H9 (cell line): ENCODE measurements at regions not wholly inside any gene's neighbourhood (a gene's known extent, or its start where the extent isn't known, plus 50 kb on each side); places are given as distances from the start of the nearest gene placed in this dataset.

Experiments used
- DNase-seq: peaks from one replicate; pipeline ENCODE4 v3.0.0-alpha.2; 2017
- H2AFZ ChIP-seq: one replicate; pipeline ENCODE4 v1.6.1; 2013; ENCODE audit warnings: mild to moderate bottlenecking, low read length, control low read depth, moderate library complexity
- H2AK5ac ChIP-seq: 2 replicates; pipeline ENCODE4 v1.6.1; 2013; ENCODE audit warnings: low read length, control low read depth, mixed read lengths; ENCODE audit not compliant: insufficient read length
- H2BK120ac ChIP-seq: one replicate; pipeline ENCODE4 v1.6.1; 2013; ENCODE audit warnings: low read depth, mild to moderate bottlenecking, low read length, control low read depth, inconsistent platforms; ENCODE audit not compliant: poor library complexity, severe bottlenecking
- H2BK12ac ChIP-seq: 2 replicates; pipeline ENCODE4 v1.6.1; 2013; ENCODE audit warnings: low read length, control low read depth, mixed read lengths, low read depth; ENCODE audit not compliant: insufficient read length
- H2BK15ac ChIP-seq: 2 replicates; pipeline ENCODE4 v1.6.1; 2013; ENCODE audit warnings: low read depth, low read length, control low read depth
- H2BK20ac ChIP-seq: one replicate; pipeline ENCODE4 v1.6.1; 2013; ENCODE audit warnings: low read depth, mild to moderate bottlenecking, low read length, control low read depth, inconsistent platforms; ENCODE audit not compliant: poor library complexity, severe bottlenecking
- H2BK5ac ChIP-seq: 2 replicates; pipeline ENCODE4 v1.6.1; 2013; ENCODE audit warnings: low read length, control low read depth, mixed read lengths; ENCODE audit not compliant: insufficient read length
- H3K14ac ChIP-seq: 2 replicates; pipeline ENCODE4 v1.6.1; 2013; ENCODE audit warnings: low read length, control low read depth; ENCODE audit not compliant: insufficient read depth
- H3K18ac ChIP-seq: 2 replicates; pipeline ENCODE4 v1.6.1; 2013; ENCODE audit warnings: low read depth, mild to moderate bottlenecking, mixed read lengths, low read length, control low read depth; ENCODE audit not compliant: insufficient read length
- H3K23ac ChIP-seq: 2 replicates; pipeline ENCODE4 v1.6.1; 2013; ENCODE audit warnings: low read length, control low read depth, mixed read lengths, low read depth; ENCODE audit not compliant: insufficient read length
- H3K23me2 ChIP-seq: 2 replicates; pipeline ENCODE4 v1.6.1; 2013; ENCODE audit warnings: low read depth, mild to moderate bottlenecking, mixed read lengths, low read length, control low read depth; ENCODE audit not compliant: insufficient read length, poor library complexity, severe bottlenecking
- H3K27ac ChIP-seq: 2 replicates; pipeline ENCODE4 v1.5.1; 2013; ENCODE audit warnings: low read length, control low read depth, mixed read lengths, low read depth; ENCODE audit not compliant: insufficient read length
- H3K27me3 ChIP-seq: 2 replicates; pipeline ENCODE4 v1.6.1; 2013; ENCODE audit warnings: low read length, control low read depth, inconsistent platforms; ENCODE audit not compliant: insufficient read depth
- H3K4ac ChIP-seq: 2 replicates; pipeline ENCODE4 v1.6.1; 2013; ENCODE audit warnings: low read depth, mild to moderate bottlenecking, control low read depth, inconsistent platforms, low read length, moderate library complexity
- H3K4me1 ChIP-seq: 2 replicates; pipeline ENCODE4 v1.6.1; 2013; ENCODE audit warnings: low read length, control low read depth, inconsistent platforms; ENCODE audit not compliant: insufficient read depth
- H3K4me2 ChIP-seq: 2 replicates; pipeline ENCODE4 v1.6.1; 2013; ENCODE audit warnings: low read length, control low read depth, mixed read lengths; ENCODE audit not compliant: insufficient read length, insufficient read depth
- H3K56ac ChIP-seq: 2 replicates; pipeline ENCODE4 v1.6.1; 2013; ENCODE audit warnings: low read depth, mild to moderate bottlenecking, mixed read lengths, low read length, control low read depth; ENCODE audit not compliant: insufficient read length
- H3K79me1 ChIP-seq: 2 replicates; pipeline ENCODE4 v1.6.1; 2013; ENCODE audit warnings: low read depth, mild to moderate bottlenecking, moderate library complexity, low read length, control low read depth, inconsistent platforms; ENCODE audit not compliant: insufficient read depth, poor library complexity, severe bottlenecking
- H3K79me2 ChIP-seq: 2 replicates; pipeline ENCODE4 v1.6.1; 2013; ENCODE audit warnings: low read length, control low read depth, inconsistent platforms; ENCODE audit not compliant: insufficient read depth
- H3K9ac ChIP-seq: 2 replicates; pipeline ENCODE4 v1.6.1; 2013; ENCODE audit warnings: low read length, control low read depth, mixed read lengths; ENCODE audit not compliant: insufficient read length; ENCODE audit errors: extremely low read depth
- H3K9me3 ChIP-seq: one replicate; pipeline ENCODE4 v1.6.1; 2013; ENCODE audit warnings: low read depth, low read length, inconsistent platforms; ENCODE audit not compliant: control insufficient read depth
- H3T11ph ChIP-seq: one replicate; pipeline ENCODE4 v1.6.1; 2013; ENCODE audit warnings: mild to moderate bottlenecking, low read length, control low read depth, inconsistent platforms
- H4K20me1 ChIP-seq: one replicate; pipeline ENCODE4 v1.6.1; 2013; ENCODE audit not compliant: control insufficient read depth, insufficient read length, insufficient read depth
- H4K5ac ChIP-seq: 2 replicates; pipeline ENCODE4 v1.6.1; 2013; ENCODE audit warnings: low read depth, mild to moderate bottlenecking, mixed read lengths, low read length, control low read depth; ENCODE audit not compliant: insufficient read length
- H4K8ac ChIP-seq: replicated peaks from 2 replicates; pipeline ENCODE4 v1.6.1; 2013; ENCODE audit warnings: low read length, control low read depth, mixed read lengths, low read depth; ENCODE audit not compliant: insufficient read length
- H4K91ac ChIP-seq: 2 replicates; pipeline ENCODE4 v1.6.1; 2013; ENCODE audit warnings: low read depth, mild to moderate bottlenecking, moderate library complexity, mixed read lengths, low read length, control low read depth; ENCODE audit not compliant: insufficient read length
- H3K27ac Mint-ChIP-seq, 3 experiments: 2 replicates in 2 of 3; 3 replicates in 1 of 3; pipeline ENCODE4 v1.8.0; 2020 to 2021; ENCODE audit warnings: mixed read lengths in 3 of 3, mild to moderate bottlenecking in 1 of 3, moderate library complexity in 1 of 3
- H3K27me3 Mint-ChIP-seq: 2 replicates; pipeline ENCODE4 v1.8.0; 2021; ENCODE audit warnings: low read depth, mild to moderate bottlenecking, moderate library complexity, mixed read lengths
- H3K36me3 Mint-ChIP-seq, 3 experiments: 2 replicates in 2 of 3; 3 replicates in 1 of 3; pipeline ENCODE4 v1.8.0; 2020 to 2021; ENCODE audit warnings: low read depth in 3 of 3, mixed read lengths in 3 of 3; ENCODE audit not compliant: insufficient read depth in 1 of 3
- H3K4me1 Mint-ChIP-seq, 2 experiments: 2 replicates each; pipeline ENCODE4 v1.8.0; 2020; ENCODE audit warnings: mixed read lengths in 2 of 2
- H3K4me3 Mint-ChIP-seq, 2 experiments: 2 replicates in 1 of 2; 3 replicates in 1 of 2; pipeline ENCODE4 v1.8.0; 2020 to 2021; ENCODE audit warnings: mild to moderate bottlenecking in 2 of 2, mixed read lengths in 2 of 2, moderate library complexity in 1 of 2
- H3K9me3 Mint-ChIP-seq, 2 experiments: 2 replicates in 1 of 2; 3 replicates in 1 of 2; pipeline ENCODE4 v1.8.0; 2020; ENCODE audit warnings: mild to moderate bottlenecking in 2 of 2, mixed read lengths in 2 of 2, moderate library complexity in 1 of 2
- WGBS: extraction: QIAGEN DNeasy Blood & Tissue Kit; methylation state at CpG from one replicate; pipeline ENCODE4 v1.1.7; 2013; ENCODE audit warnings: missing lambda C conversion rate, low lambda C conversion rate, mixed read lengths; ENCODE audit not compliant: insufficient read length; ENCODE audit errors: extremely low coverage; 5-methylcytosine and 5-hydroxymethylcytosine counted together
- TF ChIP-seq, protein P1 (sequence below): fragments of 200-600 bp; sonication (generic); conservative IDR thresholded peaks from 3 replicates; pipeline ENCODE4 v1.8.0; 2021; ENCODE audit warnings: antibody characterized with exemption, mild to moderate bottlenecking

DNA sequence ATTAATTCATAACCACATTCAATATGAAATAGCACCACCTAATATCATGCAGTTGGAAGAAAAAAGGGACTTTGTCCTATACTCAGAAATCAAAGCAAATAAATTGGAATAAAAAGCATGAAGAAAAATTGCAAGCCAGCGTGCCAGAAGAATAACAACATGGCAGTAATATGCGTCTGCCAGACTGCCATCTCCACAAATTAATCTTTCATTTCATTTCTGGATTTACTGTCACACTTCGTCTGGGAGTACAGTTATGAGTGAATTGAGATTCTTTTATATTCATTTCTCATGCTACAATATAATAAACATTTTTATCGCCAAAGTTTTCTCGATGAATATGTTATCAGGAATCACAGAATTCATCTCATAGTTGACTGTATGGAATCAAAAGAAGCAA lies 1327.7 kb upstream of the SEL1L start:
- H3K56ac ChIP-seq = no peak overlapping the region
- H4K5ac ChIP-seq = no peak overlapping the region
- no peaks in the 10 kb centered on the region for H3K27me3 ChIP-seq
- Mint-ChIP-seq H3K4me1 (no peaks in the 10 kb centered on the region), H3K9me3 (peaks cover 4 to 5% of the 10 kb centered on the region in 2 experiments; a peak in 3 of 5 replicates), H3K27ac (no peak overlapping the region), H3K36me3 (peaks cover 0 to 5% (median 0%) of the 10 kb centered on the region in 3 experiments; a peak in 2 of 7 replicates), H3K27me3 (no peaks in the 10 kb centered on the region), H3K4me3 (no peak overlapping the region)
- H3K14ac ChIP-seq = no peak overlapping the region
- no peaks in the 10 kb centered on the region for H3K4me1 ChIP-seq
- no peak overlapping the region for H3K9ac ChIP-seq
- H3K79me1 ChIP-seq = no peaks in the 10 kb centered on the region
- H2BK120ac ChIP-seq = no peak overlapping the region
- no peak overlapping the region for H3K4me2 ChIP-seq
- H4K8ac ChIP-seq = no peak overlapping the region
- H2BK5ac ChIP-seq = no peak overlapping the region
- H3K79me2 ChIP-seq = no peaks in the 10 kb centered on the region
- H2BK15ac ChIP-seq = no peak overlapping the region
- no peak overlapping the region for H3K23ac ChIP-seq
- H4K91ac ChIP-seq = no peak overlapping the region
- no peak overlapping the region for H3K18ac ChIP-seq
- no peaks in the 10 kb centered on the region for H4K20me1 ChIP-seq
- no peak overlapping the region for H2AK5ac ChIP-seq
- no peak overlapping the region for H3T11ph ChIP-seq
- no peaks in the 10 kb centered on the region for H3K23me2 ChIP-seq
- no peak overlapping the region for H2BK20ac ChIP-seq
- TF ChIP-seq, protein P1, sequence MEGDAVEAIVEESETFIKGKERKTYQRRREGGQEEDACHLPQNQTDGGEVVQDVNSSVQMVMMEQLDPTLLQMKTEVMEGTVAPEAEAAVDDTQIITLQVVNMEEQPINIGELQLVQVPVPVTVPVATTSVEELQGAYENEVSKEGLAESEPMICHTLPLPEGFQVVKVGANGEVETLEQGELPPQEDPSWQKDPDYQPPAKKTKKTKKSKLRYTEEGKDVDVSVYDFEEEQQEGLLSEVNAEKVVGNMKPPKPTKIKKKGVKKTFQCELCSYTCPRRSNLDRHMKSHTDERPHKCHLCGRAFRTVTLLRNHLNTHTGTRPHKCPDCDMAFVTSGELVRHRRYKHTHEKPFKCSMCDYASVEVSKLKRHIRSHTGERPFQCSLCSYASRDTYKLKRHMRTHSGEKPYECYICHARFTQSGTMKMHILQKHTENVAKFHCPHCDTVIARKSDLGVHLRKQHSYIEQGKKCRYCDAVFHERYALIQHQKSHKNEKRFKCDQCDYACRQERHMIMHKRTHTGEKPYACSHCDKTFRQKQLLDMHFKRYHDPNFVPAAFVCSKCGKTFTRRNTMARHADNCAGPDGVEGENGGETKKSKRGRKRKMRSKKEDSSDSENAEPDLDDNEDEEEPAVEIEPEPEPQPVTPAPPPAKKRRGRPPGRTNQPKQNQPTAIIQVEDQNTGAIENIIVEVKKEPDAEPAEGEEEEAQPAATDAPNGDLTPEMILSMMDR = no peak
- H3K4ac ChIP-seq = no peak overlapping the region
- no peak for DNase-seq
- H2AFZ ChIP-seq = no peak overlapping the region
- H3K9me3 ChIP-seq = no peaks in the 10 kb centered on the region
- no CpG with 5 or more reads among the region's 5 CpGs for WGBS
- H3K27ac ChIP-seq = no peak overlapping the region
- H2BK12ac ChIP-seq = no peak overlapping the region
